RWPE1 (cell line): ENCODE measurements at regions not wholly inside any gene's neighbourhood (a gene's known extent, or its start where the extent isn't known, plus 50 kb on each side); places are given as distances from the start of the nearest gene placed in this dataset.
A peak's percentile ranks its signal among the peaks of the same experiment; 100 is the strongest.

ENCODE experiments used
- CTCF ChIA-PET: fragments of 350-600 bp; sonication (Branson Sonifier 250); formaldehyde crosslinking; extraction: SDS; loops from one replicate; lab custom pipeline; 2021; lab: Yijun Ruan, JAX
- POLR2A ChIA-PET: fragments of 400-600 bp; formaldehyde crosslinking; extraction: SDS; loops from one replicate; lab custom pipeline; 2020; ENCODE audit warnings: antibody characterized with exemption; ENCODE audit not compliant: low non-redundant PET; lab: Yijun Ruan, JAX
- DNase-seq: peaks from one replicate; pipeline ENCODE4 v3.0.0; 2012; ENCODE audit warnings: low spot score
- H3K27ac ChIP-seq: fragments of 450-650 bp; 2 replicates; pipeline ENCODE4 v1.5.1; 2017
- TF ChIP-seq, protein P1 (sequence below): fragments of 450-650 bp; conservative IDR thresholded peaks from 2 replicates; pipeline ENCODE4 v1.5.1; 2017; ENCODE audit warnings: low read depth, mild to moderate bottlenecking

GRCh38 chr5:2029206-2029605 lies 146.5 kb upstream of the IRX4 start:
- ChIA-PET CTCF (no interaction called here), POLR2A (no interaction called here)
- TF ChIP-seq, protein P1, sequence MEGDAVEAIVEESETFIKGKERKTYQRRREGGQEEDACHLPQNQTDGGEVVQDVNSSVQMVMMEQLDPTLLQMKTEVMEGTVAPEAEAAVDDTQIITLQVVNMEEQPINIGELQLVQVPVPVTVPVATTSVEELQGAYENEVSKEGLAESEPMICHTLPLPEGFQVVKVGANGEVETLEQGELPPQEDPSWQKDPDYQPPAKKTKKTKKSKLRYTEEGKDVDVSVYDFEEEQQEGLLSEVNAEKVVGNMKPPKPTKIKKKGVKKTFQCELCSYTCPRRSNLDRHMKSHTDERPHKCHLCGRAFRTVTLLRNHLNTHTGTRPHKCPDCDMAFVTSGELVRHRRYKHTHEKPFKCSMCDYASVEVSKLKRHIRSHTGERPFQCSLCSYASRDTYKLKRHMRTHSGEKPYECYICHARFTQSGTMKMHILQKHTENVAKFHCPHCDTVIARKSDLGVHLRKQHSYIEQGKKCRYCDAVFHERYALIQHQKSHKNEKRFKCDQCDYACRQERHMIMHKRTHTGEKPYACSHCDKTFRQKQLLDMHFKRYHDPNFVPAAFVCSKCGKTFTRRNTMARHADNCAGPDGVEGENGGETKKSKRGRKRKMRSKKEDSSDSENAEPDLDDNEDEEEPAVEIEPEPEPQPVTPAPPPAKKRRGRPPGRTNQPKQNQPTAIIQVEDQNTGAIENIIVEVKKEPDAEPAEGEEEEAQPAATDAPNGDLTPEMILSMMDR = no peak
- H3K27ac ChIP-seq = no peak overlapping the region
- no peak for DNase-seq

DNA sequence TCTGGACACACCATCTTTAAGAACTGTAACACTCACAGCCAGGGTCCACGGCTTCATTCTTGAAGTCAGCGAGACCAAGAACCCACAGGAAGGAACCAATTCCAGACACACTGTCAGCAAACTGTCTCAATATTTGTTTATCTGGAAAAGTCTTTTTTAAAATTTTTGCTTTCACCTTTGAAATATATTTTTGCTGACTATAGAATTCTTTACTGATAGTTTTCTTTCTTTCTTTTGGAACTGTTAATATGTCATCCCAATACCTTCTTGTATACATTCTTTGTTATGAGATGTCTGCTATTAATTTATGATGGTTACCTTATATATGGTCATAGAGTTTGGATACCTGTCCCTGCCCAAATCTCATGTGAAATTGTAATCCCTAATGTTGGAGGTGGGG lies 145.1 kb upstream of the IRX4 start:
- DNase-seq = no peak
- no peak overlapping the region for H3K27ac ChIP-seq
- POLR2A ChIA-PET = no interaction called here
- CTCF ChIA-PET = no interaction called here
- TF ChIP-seq, protein P1 = no peak

- ChIA-PET CTCF (interaction anchor here (0.6 kb wide), 2 partner anchors 18 to 222 kb away, joined by 4 to 5 read pairs; no protein-coding TSS in a partner anchor), POLR2A (no interaction called here)
- no peak overlapping the region for H3K27ac ChIP-seq
- TF ChIP-seq, protein P1 = no peak
- DNase-seq = no peak
Observed at GRCh38 chr5:2024986-2025721, 142.4 kb upstream of the IRX4 start.

DNA sequence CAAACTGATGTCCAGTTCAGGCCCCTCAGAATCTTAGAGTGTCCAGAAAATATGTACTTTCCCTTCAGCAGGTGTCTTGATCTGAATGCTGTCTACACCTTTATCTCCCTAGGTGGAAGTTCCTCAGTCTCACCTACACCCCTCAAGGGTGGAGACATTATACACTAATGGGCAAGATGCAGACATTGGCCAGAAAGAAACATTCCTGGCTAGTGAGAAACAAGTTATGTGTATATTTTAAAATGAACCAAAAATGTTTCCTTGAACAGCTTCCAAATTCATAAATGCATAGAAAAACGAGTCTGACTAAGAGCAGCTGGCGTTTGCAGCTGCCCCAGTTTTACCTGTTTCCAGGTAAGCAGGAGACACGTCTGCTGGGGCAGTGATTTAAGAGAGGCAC lies 140.5 kb upstream of the IRX4 start:
- CTCF ChIA-PET = no interaction called here

DNA sequence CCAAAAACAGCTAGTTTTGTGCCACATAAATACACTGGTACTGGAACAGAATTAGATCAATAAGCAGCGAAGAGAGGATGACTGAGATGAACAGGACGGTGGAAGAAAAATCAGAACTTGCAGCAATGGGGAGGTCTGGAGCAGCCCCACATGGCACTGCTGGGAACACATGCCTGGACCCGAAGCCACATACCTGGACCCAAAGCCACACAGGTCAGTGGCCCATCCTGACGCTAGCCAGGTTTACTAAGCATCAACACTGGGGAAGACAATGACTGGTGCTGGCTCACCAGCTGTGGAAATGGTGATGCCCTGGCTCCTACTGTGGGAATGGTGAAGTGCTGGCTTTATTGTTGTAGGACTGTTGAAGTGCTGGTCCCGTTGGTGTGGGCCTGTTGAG lies 139.7 kb upstream of the IRX4 start:
- POLR2A ChIA-PET = no interaction called here
- no peak for DNase-seq
- CTCF ChIA-PET = no interaction called here
- TF ChIP-seq, protein P1 = no peak
- no peak overlapping the region for H3K27ac ChIP-seq

More for the DNA sequence above, 140.5 kb upstream of the IRX4 start:
- TF ChIP-seq, protein P1 = no peak
- POLR2A ChIA-PET = no interaction called here
- DNase-seq = peak; percentile 33
- H3K27ac ChIP-seq = no peak overlapping the region

GRCh38 chr5:2021484-2022176 lies 138.9 kb upstream of the IRX4 start:
- DNase-seq = no peak
- ChIA-PET CTCF (interaction anchor here (0.7 kb wide), 1 partner anchor 367 kb away, joined by 3 read pairs; no protein-coding TSS in a partner anchor), POLR2A (no interaction called here)
- no peak overlapping the region for H3K27ac ChIP-seq
- TF ChIP-seq, protein P1 = no peak
